M059J (cell line): ENCODE measurements at regions not wholly inside any gene's neighbourhood (a gene's known extent, or its start where the extent isn't known, plus 50 kb on each side); places are given as distances from the start of the nearest gene placed in this dataset.
A peak's percentile ranks its signal among the peaks of the same experiment; 100 is the strongest.
"Not testable (repeated sequence)": the region's sequence is repeated elsewhere in the genome, so short reads cannot be mapped to it uniquely, and the experiment has no call there.

Source experiments
- DNase-seq: peaks from one replicate; pipeline ENCODE4 v3.0.0-alpha.2; 2012; ENCODE audit warnings: low read depth

- DNase-seq: no peak
Measured at GRCh38 chr5:142259758-142260157, 65.1 kb downstream of the SPRY4 start.

GRCh38 chr5:142255831-142256230 is 69.0 kb downstream of the SPRY4 start:
- peak; percentile 40 for DNase-seq

- no peak for DNase-seq
Measured at GRCh38 chr5:142254431-142254830, 70.4 kb downstream of the SPRY4 start.

- DNase-seq: peak; percentile 45
Measured at GRCh38 chr5:142253938-142254337, 70.9 kb downstream of the SPRY4 start.

GRCh38 chr5:142250119-142250518 is 74.7 kb downstream of the SPRY4 start:
- DNase-seq: no peak

- DNase-seq: no peak
Measured at GRCh38 chr5:142248853-142249462, 75.9 kb downstream of the SPRY4 start.

- DNase-seq: peak; percentile 91
Measured at GRCh38 chr5:142246258-142246657, 78.6 kb downstream of the SPRY4 start.

GRCh38 chr5:142245786-142246185 is 79.0 kb downstream of the SPRY4 start:
- peak; percentile 85 for DNase-seq

- no peak for DNase-seq
Measured at GRCh38 chr5:142244440-142244839, 80.4 kb downstream of the SPRY4 start.

- no peak for DNase-seq
Measured at GRCh38 chr5:142242272-142242671, 82.5 kb downstream of the SPRY4 start.

GRCh38 chr5:142239394-142240159 is 85.2 kb downstream of the SPRY4 start:
- DNase-seq: no peak

- DNase-seq: no peak
Measured at GRCh38 chr5:142237707-142238106, 87.1 kb downstream of the SPRY4 start.

- DNase-seq: not testable (repeated sequence)
Measured at GRCh38 chr5:142236673-142237290, 88.0 kb downstream of the SPRY4 start.

- DNase-seq: no peak
Measured at GRCh38 chr5:142235870-142236672, 88.8 kb downstream of the SPRY4 start.

- peak; percentile 33 for DNase-seq
Measured at GRCh38 chr5:142235050-142235797, 89.6 kb downstream of the SPRY4 start.

GRCh38 chr5:142233083-142234032 is 91.5 kb downstream of the SPRY4 start:
- DNase-seq: no peak

GRCh38 chr5:142230949-142231348 is 93.9 kb downstream of the SPRY4 start:
- not testable (repeated sequence) for DNase-seq

GRCh38 chr5:142225141-142225540 is 99.7 kb downstream of the SPRY4 start:
- no peak for DNase-seq

GRCh38 chr5:142222866-142223558 is 101.8 kb downstream of the SPRY4 start:
- no peak for DNase-seq
